Ramos (cell line): ENCODE measurements at regions not wholly inside any gene's neighbourhood (a gene's known extent, or its start where the extent isn't known, plus 50 kb on each side); places are given as distances from the start of the nearest gene placed in this dataset.
"Not testable (repeated sequence)": the region's sequence is repeated elsewhere in the genome, so short reads cannot be mapped to it uniquely, and the experiment has no call there.

Experiments used
- in situ Hi-C: fragments of 300-500 bp; cut with MboI; formaldehyde crosslinking; loops from one replicate; pipeline ENCODE4 v1.14.3; 2022; ENCODE audit warnings: low sequenced_read_pairs; ENCODE audit not compliant: unreplicated experiment

GRCh38 chr14:86797075-86797351, 1196.0 kb downstream of the GALC start:
- in situ Hi-C loops: no loop called here

- in situ Hi-C loops: no loop called here
Measured at GRCh38 chr14:86796221-86797074, 1196.5 kb downstream of the GALC start.

- in situ Hi-C loops: no loop called here
Measured at GRCh38 chr14:86794689-86795088, 1198.3 kb downstream of the GALC start.

- in situ Hi-C loops: no loop called here
Measured at GRCh38 chr14:86790408-86791364, 1202.3 kb downstream of the GALC start.

- in situ Hi-C loops: no loop called here
Measured at GRCh38 chr14:86788224-86788623, 1204.8 kb downstream of the GALC start.

GRCh38 chr14:86787717-86788116, 1205.3 kb downstream of the GALC start:
- in situ Hi-C loops: no loop called here

- in situ Hi-C loops: no loop called here
Measured at GRCh38 chr14:86782092-86782580, 1210.8 kb downstream of the GALC start.

- in situ Hi-C loops: no loop called here
Measured at GRCh38 chr14:86780876-86781510, 1212.0 kb downstream of the GALC start.

- in situ Hi-C loops: no loop called here
Measured at GRCh38 chr14:86780461-86780860, 1212.5 kb downstream of the GALC start.

- in situ Hi-C loops: no loop called here
Measured at GRCh38 chr14:86779416-86779815, 1213.6 kb downstream of the GALC start.

- in situ Hi-C loops: no loop called here
Measured at GRCh38 chr14:86777963-86778602, 1214.9 kb downstream of the GALC start.

- in situ Hi-C loops: not testable (repeated sequence)
Measured at GRCh38 chr14:86775896-86776295, 1217.1 kb downstream of the GALC start.

GRCh38 chr14:86774916-86775315, 1218.1 kb downstream of the GALC start:
- in situ Hi-C loops: no loop called here

GRCh38 chr14:86772075-86772474, 1220.9 kb downstream of the GALC start:
- in situ Hi-C loops: no loop called here

- in situ Hi-C loops: no loop called here
Measured at GRCh38 chr14:86770186-86770585, 1222.8 kb downstream of the GALC start.

- in situ Hi-C loops: no loop called here
Measured at GRCh38 chr14:86766469-86766868, 1226.5 kb downstream of the GALC start.

GRCh38 chr14:86761611-86762010, 1231.4 kb downstream of the GALC start:
- in situ Hi-C loops: no loop called here

- in situ Hi-C loops: no loop called here
Measured at GRCh38 chr14:86756521-86757190, 1226.7 kb downstream of the FLRT2 start.

GRCh38 chr14:86750488-86750887, 1220.5 kb downstream of the FLRT2 start:
- in situ Hi-C loops: not testable (repeated sequence)

GRCh38 chr14:86739761-86740160, 1209.8 kb downstream of the FLRT2 start:
- in situ Hi-C loops: no loop called here
